ENCODE measurements at regions not wholly inside any gene's neighbourhood (a gene's known extent, or its start where the extent isn't known, plus 50 kb on each side); places are given as distances from the start of the nearest gene placed in this dataset.
A peak's percentile ranks its signal among the peaks of the same experiment; 100 is the strongest.

DNA sequence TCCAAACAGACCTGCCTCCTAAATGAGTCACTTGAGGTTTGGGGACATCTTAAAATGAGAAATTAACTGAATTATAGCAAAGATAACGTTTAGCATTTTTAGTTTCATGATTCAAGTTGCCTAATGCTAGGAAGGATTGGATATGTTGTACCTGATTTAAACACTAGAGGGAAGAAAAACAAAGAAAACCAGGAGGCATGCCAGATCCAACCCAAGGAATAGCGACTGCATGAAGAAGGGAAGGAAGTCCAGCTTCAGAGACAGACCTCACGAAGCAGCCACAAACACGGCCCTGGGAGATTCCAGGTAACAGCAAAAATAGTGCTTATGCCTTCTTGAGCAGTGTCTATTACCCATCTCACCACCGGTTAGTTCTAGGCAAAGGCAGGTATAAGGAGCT lies 499.9 kb upstream of the SPHKAP start:
- TF ChIP-seq POLR2AphosphoS5 (IDR thresholded peaks at IDR 0.05): no peak
- TF ChIP-seq, protein P1, sequence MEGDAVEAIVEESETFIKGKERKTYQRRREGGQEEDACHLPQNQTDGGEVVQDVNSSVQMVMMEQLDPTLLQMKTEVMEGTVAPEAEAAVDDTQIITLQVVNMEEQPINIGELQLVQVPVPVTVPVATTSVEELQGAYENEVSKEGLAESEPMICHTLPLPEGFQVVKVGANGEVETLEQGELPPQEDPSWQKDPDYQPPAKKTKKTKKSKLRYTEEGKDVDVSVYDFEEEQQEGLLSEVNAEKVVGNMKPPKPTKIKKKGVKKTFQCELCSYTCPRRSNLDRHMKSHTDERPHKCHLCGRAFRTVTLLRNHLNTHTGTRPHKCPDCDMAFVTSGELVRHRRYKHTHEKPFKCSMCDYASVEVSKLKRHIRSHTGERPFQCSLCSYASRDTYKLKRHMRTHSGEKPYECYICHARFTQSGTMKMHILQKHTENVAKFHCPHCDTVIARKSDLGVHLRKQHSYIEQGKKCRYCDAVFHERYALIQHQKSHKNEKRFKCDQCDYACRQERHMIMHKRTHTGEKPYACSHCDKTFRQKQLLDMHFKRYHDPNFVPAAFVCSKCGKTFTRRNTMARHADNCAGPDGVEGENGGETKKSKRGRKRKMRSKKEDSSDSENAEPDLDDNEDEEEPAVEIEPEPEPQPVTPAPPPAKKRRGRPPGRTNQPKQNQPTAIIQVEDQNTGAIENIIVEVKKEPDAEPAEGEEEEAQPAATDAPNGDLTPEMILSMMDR (IDR thresholded peaks at IDR 0.05): peak; percentile 37 to 59 (median 50)
